SK-N-SH (cell line): ENCODE measurements at regions not wholly inside any gene's neighbourhood (a gene's known extent, or its start where the extent isn't known, plus 50 kb on each side); places are given as distances from the start of the nearest gene placed in this dataset.

Experiments used
- CTCF ChIA-PET: fragments of 300-600, 350-600 bp; formaldehyde crosslinking; extraction: SDS; loops from one replicate; lab custom pipeline; 2021; lab: Yijun Ruan, JAX
- POLR2A ChIA-PET: fragments of 350-600 bp; sonication (Branson Sonifier 250); formaldehyde crosslinking; extraction: SDS; loops from one replicate; lab custom pipeline; 2020; ENCODE audit warnings: antibody characterized with exemption, inconsistent platforms; lab: Yijun Ruan, JAX
- DNase-seq: peaks from one replicate; pipeline ENCODE4 v3.0.0; 2012
- H2AFZ ChIP-seq: fragments of 200-600 bp; sonication (generic); 2 replicates; pipeline ENCODE4 v1.8.1; 2016; ENCODE audit warnings: antibody characterized with exemption, mild to moderate bottlenecking, low read depth
- H3F3A ChIP-seq: fragments of 200-600 bp; sonication (generic); replicated peaks from 2 replicates; pipeline ENCODE3; 2016; ENCODE audit warnings: antibody characterized with exemption, mild to moderate bottlenecking; ENCODE audit not compliant: insufficient read depth
- H3K27ac ChIP-seq, 2 experiments: fragments of 200-500 bp in 1 of 2; fragments of 200-600 bp in 1 of 2; sonication (Bioruptor generic) in 1 of 2; sonication (generic), shearing (Covaris generic) in 1 of 2; 2 replicates each; pipeline versions ENCODE4 v1.5.1 to v1.6.1; 2014 to 2016; ENCODE audit warnings: low read depth in 2 of 2, inconsistent platforms in 1 of 2, low read length in 1 of 2, mild to moderate bottlenecking in 1 of 2, mixed read lengths in 1 of 2
- H3K27me3 ChIP-seq: fragments of 200-600 bp; sonication (generic), shearing (Covaris generic); 2 replicates; pipeline ENCODE4 v1.6.1; 2016; ENCODE audit warnings: mixed run types; ENCODE audit not compliant: insufficient read depth
- H3K36me3 ChIP-seq, 2 experiments: fragments of 200-500 bp in 1 of 2; fragments of 200-600 bp in 1 of 2; sonication (Bioruptor generic) in 1 of 2; sonication (generic) in 1 of 2; replicated peaks in 1 of 2; 2 replicates each; pipeline versions ENCODE3 to v1.5.1; 2014 to 2016; ENCODE audit warnings: low read length in 1 of 2, mild to moderate bottlenecking in 1 of 2; ENCODE audit not compliant: insufficient read depth in 2 of 2, control insufficient read depth in 1 of 2
- H3K4me1 ChIP-seq, 2 experiments: fragments of 200-500 bp in 1 of 2; fragments of 200-600 bp in 1 of 2; sonication (Bioruptor generic) in 1 of 2; sonication (generic), shearing (Covaris generic) in 1 of 2; 2 replicates each; pipeline versions ENCODE4 v1.5.1 to v1.6.1; 2014 to 2016; ENCODE audit warnings: low read depth in 1 of 2, low read length in 1 of 2, mixed run types in 1 of 2; ENCODE audit not compliant: insufficient read depth in 2 of 2, control insufficient read depth in 1 of 2
- H3K4me2 ChIP-seq: fragments of 200-600 bp; sonication (generic), shearing (Covaris generic); 2 replicates; pipeline ENCODE4 v1.6.1; 2017; ENCODE audit warnings: mixed run types
- H3K4me3 ChIP-seq, 2 experiments: fragments of 200-500 bp in 1 of 2; fragments of 200-600 bp in 1 of 2; sonication (Bioruptor generic) in 1 of 2; sonication (generic), shearing (Covaris generic) in 1 of 2; 2 replicates each; pipeline versions ENCODE4 v1.5.1 to v1.8.1; 2014 to 2016; ENCODE audit warnings: low read depth in 2 of 2, inconsistent platforms in 1 of 2, low read length in 1 of 2, mild to moderate bottlenecking in 1 of 2, mixed read lengths in 1 of 2, moderate library complexity in 1 of 2
- H3K79me2 ChIP-seq: fragments of 200-600 bp; sonication (generic); 2 replicates; pipeline ENCODE4 v1.8.1; 2017; ENCODE audit warnings: mild to moderate bottlenecking; ENCODE audit not compliant: insufficient read depth
- H3K9ac ChIP-seq: fragments of 200-600 bp; sonication (generic); 2 replicates; pipeline ENCODE4 v1.6.1; 2017; ENCODE audit warnings: mixed run types
- H3K9me2 ChIP-seq: fragments of 200-600 bp; sonication (generic); 2 replicates; pipeline ENCODE4 v1.6.1; 2017; ENCODE audit warnings: mixed run types
- H3K9me3 ChIP-seq: fragments of 200-600 bp; sonication (generic); 2 replicates; pipeline ENCODE4 v1.6.1; 2017; ENCODE audit warnings: mixed run types, mild to moderate bottlenecking, moderate library complexity
- H4K20me1 ChIP-seq: fragments of 200-600 bp; sonication (generic); 2 replicates; pipeline ENCODE4 v1.6.1; 2017; ENCODE audit warnings: mild to moderate bottlenecking, mixed run types; ENCODE audit not compliant: insufficient read depth
- CHD2 ChIP-seq: fragments of 150-350 bp; IDR thresholded peaks from 2 replicates; pipeline ENCODE4 v1.6.1; 2018; ENCODE audit warnings: low read length; ENCODE audit not compliant: partially characterized antibody
- ELF1 ChIP-seq: IDR thresholded peaks from 2 replicates; pipeline ENCODE4 v1.4.0; 2012
- EP300 ChIP-seq, 2 experiments: IDR thresholded peaks; 2 replicates each; pipeline versions ENCODE4 v1.4.0 to v1.6.1; 2012; ENCODE audit warnings: borderline replicate concordance in 1 of 2, low read depth in 1 of 2, low read length in 1 of 2
- EZH2phosphoT487 ChIP-seq: fragments of 200-600 bp; sonication (generic); IDR thresholded peaks from 2 replicates; pipeline ENCODE4 v1.6.1; 2017; ENCODE audit warnings: low read depth, mixed run types, mild to moderate bottlenecking, antibody characterized with exemption, moderate library complexity, borderline replicate concordance
- FOSL2 ChIP-seq: IDR thresholded peaks from 2 replicates; pipeline ENCODE4 v1.4.0; 2012; ENCODE audit warnings: low read depth, mild to moderate bottlenecking, moderate library complexity, borderline replicate concordance
- FOXM1 ChIP-seq: IDR thresholded peaks from 2 replicates; pipeline ENCODE4 v1.4.0; 2012; ENCODE audit warnings: low read depth, mild to moderate bottlenecking
- GATA2 ChIP-seq: sonication (generic); formaldehyde crosslinking; IDR thresholded peaks from 2 replicates; pipeline ENCODE4 v1.5.0; 2020; ENCODE audit warnings: mild to moderate bottlenecking, missing genetic modification reagents
- MEF2A ChIP-seq: IDR thresholded peaks from 2 replicates; pipeline ENCODE4 v1.4.0; 2012; ENCODE audit warnings: low read depth, borderline replicate concordance
- MXI1 ChIP-seq: IDR thresholded peaks from 2 replicates; pipeline ENCODE4 v1.6.1; 2012; ENCODE audit warnings: mild to moderate bottlenecking, low read depth, low read length, improper control_type of control experiment
- POLR2AphosphoS5 ChIP-seq: IDR thresholded peaks from 2 replicates; pipeline ENCODE4 v1.6.1; 2012; ENCODE audit warnings: low read depth, low read length
- RAD21 ChIP-seq: IDR thresholded peaks from 2 replicates; pipeline ENCODE4 v1.6.1; 2012; ENCODE audit warnings: mild to moderate bottlenecking, low read length
- RCOR1 ChIP-seq: fragments of 150-350 bp; IDR thresholded peaks from 2 replicates; pipeline ENCODE4 v1.6.1; 2017; ENCODE audit warnings: antibody characterized with exemption, low read length
- RFX5 ChIP-seq: IDR thresholded peaks from 2 replicates; pipeline ENCODE4 v1.6.1; 2012; ENCODE audit warnings: mild to moderate bottlenecking, improper control_type of control experiment, low read length
- SIN3A ChIP-seq: IDR thresholded peaks from 2 replicates; pipeline ENCODE4 v1.6.1; 2012; ENCODE audit warnings: low read depth, mild to moderate bottlenecking, low read length, moderate library complexity, borderline replicate concordance
- TCF12 ChIP-seq: IDR thresholded peaks from 2 replicates; pipeline ENCODE4 v1.4.0; 2012
- TEAD4 ChIP-seq: IDR thresholded peaks from 2 replicates; pipeline ENCODE4 v1.4.0; 2012; ENCODE audit warnings: mild to moderate bottlenecking, borderline replicate concordance; ENCODE audit not compliant: insufficient read depth
- TF ChIP-seq, protein P1 (sequence below): IDR thresholded peaks from 2 replicates; pipeline ENCODE4; 2012
- TF ChIP-seq, protein P2 (sequence below): IDR thresholded peaks from 2 replicates; pipeline ENCODE4 v1.4.0; 2012; ENCODE audit warnings: low read depth
- TF ChIP-seq, protein P3 (sequence below): IDR thresholded peaks from 2 replicates; pipeline ENCODE4 v1.4.0; 2012; ENCODE audit warnings: low read depth, borderline replicate concordance
- TF ChIP-seq, protein P4 (sequence below): fragments of 150-350 bp; IDR thresholded peaks from 2 replicates; pipeline ENCODE4 v1.6.1; 2016; ENCODE audit warnings: mild to moderate bottlenecking, low read depth, low read length

DNA sequence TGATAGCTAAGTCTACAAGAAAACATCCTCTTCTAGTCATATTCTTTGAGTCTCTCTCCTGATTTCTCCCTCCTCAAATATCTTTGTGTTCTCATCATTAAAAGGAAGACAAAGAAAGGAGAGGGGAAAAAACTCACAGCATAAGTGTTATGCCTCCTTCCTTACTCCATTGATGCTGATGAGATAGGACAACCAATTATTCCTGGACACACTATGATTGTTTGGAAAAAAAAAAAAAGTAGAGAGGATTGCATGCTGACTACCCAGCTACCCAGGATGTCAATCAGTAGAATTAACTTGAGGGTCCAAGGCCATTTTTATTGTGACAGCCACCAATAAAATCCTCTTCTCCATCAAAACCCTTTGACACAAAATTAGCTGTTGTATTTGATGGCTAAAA lies 299.1 kb upstream of the CDH8 start:
- no peaks in the 10 kb centered on the region for H3K4me1 ChIP-seq
- H3F3A ChIP-seq = no peaks in the 10 kb centered on the region
- no peak overlapping the region for H3K4me2 ChIP-seq
- no peaks in the 10 kb centered on the region for H3K9me2 ChIP-seq
- H3K4me3 ChIP-seq = no peak overlapping the region
- ChIA-PET POLR2A (no interaction called here), CTCF (no interaction called here)
- H4K20me1 ChIP-seq = no peaks in the 10 kb centered on the region
- no peak overlapping the region for H2AFZ ChIP-seq
- no peaks in the 10 kb centered on the region for H3K36me3 ChIP-seq
- H3K9me3 ChIP-seq = no peaks in the 10 kb centered on the region
- no peak for DNase-seq
- H3K79me2 ChIP-seq = no peaks in the 10 kb centered on the region
- TF ChIP-seq RFX5 = no peak
- TF ChIP-seq ELF1 = no peak
- TF ChIP-seq, protein P1, sequence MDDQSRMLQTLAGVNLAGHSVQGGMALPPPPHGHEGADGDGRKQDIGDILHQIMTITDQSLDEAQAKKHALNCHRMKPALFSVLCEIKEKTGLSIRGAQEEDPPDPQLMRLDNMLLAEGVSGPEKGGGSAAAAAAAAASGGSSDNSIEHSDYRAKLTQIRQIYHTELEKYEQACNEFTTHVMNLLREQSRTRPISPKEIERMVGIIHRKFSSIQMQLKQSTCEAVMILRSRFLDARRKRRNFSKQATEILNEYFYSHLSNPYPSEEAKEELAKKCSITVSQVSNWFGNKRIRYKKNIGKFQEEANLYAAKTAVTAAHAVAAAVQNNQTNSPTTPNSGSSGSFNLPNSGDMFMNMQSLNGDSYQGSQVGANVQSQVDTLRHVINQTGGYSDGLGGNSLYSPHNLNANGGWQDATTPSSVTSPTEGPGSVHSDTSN = no peak
- no peak for TF ChIP-seq SIN3A
- no peak for TF ChIP-seq MXI1
- no peak for TF ChIP-seq FOXM1
- no peak for TF ChIP-seq EZH2phosphoT487
- no peak for TF ChIP-seq TEAD4
- no peak for TF ChIP-seq FOSL2
- TF ChIP-seq, protein P2, sequence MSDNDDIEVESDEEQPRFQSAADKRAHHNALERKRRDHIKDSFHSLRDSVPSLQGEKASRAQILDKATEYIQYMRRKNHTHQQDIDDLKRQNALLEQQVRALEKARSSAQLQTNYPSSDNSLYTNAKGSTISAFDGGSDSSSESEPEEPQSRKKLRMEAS = no peak
- TF ChIP-seq RCOR1 = no peak
- no peak for TF ChIP-seq EP300 (IDR thresholded peaks at IDR 0.05; ENCODE audit: borderline replicate concordance in 1 of 2, low read depth in 1 of 2, low read length in 1 of 2)
- TF ChIP-seq, protein P3, sequence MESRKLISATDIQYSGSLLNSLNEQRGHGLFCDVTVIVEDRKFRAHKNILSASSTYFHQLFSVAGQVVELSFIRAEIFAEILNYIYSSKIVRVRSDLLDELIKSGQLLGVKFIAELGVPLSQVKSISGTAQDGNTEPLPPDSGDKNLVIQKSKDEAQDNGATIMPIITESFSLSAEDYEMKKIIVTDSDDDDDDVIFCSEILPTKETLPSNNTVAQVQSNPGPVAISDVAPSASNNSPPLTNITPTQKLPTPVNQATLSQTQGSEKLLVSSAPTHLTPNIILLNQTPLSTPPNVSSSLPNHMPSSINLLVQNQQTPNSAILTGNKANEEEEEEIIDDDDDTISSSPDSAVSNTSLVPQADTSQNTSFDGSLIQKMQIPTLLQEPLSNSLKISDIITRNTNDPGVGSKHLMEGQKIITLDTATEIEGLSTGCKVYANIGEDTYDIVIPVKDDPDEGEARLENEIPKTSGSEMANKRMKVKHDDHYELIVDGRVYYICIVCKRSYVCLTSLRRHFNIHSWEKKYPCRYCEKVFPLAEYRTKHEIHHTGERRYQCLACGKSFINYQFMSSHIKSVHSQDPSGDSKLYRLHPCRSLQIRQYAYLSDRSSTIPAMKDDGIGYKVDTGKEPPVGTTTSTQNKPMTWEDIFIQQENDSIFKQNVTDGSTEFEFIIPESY = no peak
- TF ChIP-seq RAD21 = no peak
- TF ChIP-seq CHD2 = no peak
- no peak for TF ChIP-seq GATA2 (CRISPR knock-in tag)
- TF ChIP-seq, protein P4, sequence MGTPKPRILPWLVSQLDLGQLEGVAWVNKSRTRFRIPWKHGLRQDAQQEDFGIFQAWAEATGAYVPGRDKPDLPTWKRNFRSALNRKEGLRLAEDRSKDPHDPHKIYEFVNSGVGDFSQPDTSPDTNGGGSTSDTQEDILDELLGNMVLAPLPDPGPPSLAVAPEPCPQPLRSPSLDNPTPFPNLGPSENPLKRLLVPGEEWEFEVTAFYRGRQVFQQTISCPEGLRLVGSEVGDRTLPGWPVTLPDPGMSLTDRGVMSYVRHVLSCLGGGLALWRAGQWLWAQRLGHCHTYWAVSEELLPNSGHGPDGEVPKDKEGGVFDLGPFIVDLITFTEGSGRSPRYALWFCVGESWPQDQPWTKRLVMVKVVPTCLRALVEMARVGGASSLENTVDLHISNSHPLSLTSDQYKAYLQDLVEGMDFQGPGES = no peak
- TF ChIP-seq TCF12 = no peak
- TF ChIP-seq MEF2A = no peak
- no peak for TF ChIP-seq POLR2AphosphoS5
- H3K27me3 ChIP-seq = no peaks in the 10 kb centered on the region
- H3K27ac ChIP-seq = no peak overlapping the region
- H3K9ac ChIP-seq = no peak overlapping the region
